HG03097 (cell line): ENCODE measurements at regions not wholly inside any gene's neighbourhood (a gene's known extent, or its start where the extent isn't known, plus 50 kb on each side); places are given as distances from the start of the nearest gene placed in this dataset.

Source experiments
- ATAC-seq: cut with Tn5 transposase; IDR thresholded peaks from one replicate; pipeline ENCODE4 v1.9.1; 2021; ENCODE audit not compliant: unreplicated experiment, low FRiP score

DNA sequence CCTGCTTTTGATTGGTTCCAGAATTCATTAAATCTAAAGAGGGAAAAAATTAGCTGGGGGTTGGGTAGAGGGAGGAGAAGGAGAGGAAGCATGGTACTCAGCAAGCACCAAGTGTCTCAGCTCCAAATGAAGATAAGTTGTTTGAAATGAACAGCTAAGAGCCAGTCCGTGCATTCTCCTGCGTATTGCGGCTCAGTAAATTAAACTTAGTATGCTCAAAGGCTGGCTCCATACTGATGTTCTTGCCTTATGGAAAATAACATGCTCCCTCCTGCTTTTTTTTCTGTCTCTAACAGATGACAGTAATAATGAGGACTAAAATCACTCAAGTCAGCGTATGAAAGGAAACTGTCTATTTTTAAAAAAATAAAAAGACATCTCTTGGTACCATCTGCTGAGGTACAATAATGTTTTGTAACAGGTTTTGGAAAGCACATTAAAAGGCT is 161.0 kb downstream of the SPATA31D1 start:
- no peak for ATAC-seq

GRCh38 chr9:82152181-82152580 is 163.6 kb downstream of the SPATA31D1 start:
- no peak for ATAC-seq

GRCh38 chr9:82153032-82153431 is 164.5 kb downstream of the SPATA31D1 start:
- ATAC-seq: no peak

DNA sequence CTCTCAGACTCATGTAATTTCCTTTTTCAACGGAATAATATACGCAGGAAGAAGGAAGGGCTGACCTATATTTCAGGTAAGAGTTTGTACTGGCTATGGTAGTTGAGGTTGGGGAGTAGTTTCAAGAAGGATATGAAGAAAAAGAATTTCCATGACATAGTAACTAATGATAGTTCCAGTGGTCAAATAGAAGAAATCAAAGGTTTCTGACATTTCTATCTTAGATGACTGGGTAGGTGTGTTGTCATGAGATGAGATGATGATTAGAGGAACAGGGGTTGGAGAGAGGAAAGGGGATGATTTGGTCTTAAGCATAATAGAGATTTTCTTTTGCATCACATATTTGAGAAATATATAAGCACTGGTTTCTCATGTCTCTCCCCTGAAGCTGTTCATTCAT is 166.0 kb downstream of the SPATA31D1 start:
- no peak for ATAC-seq

- ATAC-seq: no peak
These were observed 173.3 kb downstream of the SPATA31D1 start for GRCh38 chr9:82161876-82162275.

GRCh38 chr9:82164159-82164558 is 175.6 kb downstream of the SPATA31D1 start:
- ATAC-seq: no peak

- ATAC-seq: no peak
These were observed 178.7 kb downstream of the SPATA31D1 start for GRCh38 chr9:82167296-82167695.

GRCh38 chr9:82168585-82168984 is 180.0 kb downstream of the SPATA31D1 start:
- no peak for ATAC-seq

- no peak for ATAC-seq
These were observed 182.3 kb downstream of the SPATA31D1 start for GRCh38 chr9:82170866-82171265.

- no peak for ATAC-seq
These were observed 182.7 kb downstream of the SPATA31D1 start for GRCh38 chr9:82171271-82171670.

DNA sequence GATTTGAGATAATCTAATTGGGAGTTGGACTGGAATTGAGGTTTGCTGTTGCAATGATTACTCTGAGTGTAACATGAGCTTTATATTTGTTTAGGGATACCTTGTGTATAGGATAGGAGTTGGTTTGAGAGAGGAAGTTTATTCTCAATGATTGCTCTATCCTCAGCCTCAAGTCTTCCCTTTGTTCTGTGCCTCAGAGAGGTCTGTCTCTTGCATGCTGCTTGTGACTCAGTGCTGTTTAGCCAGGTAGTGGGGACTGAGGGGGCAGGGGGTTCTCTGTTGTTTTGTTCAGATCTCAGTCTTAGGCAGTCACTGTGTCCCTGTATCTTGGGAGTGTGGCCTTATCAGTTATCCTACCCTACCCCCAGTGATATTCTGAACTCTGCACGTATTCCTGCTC is 192.1 kb downstream of the SPATA31D1 start:
- ATAC-seq: no peak

GRCh38 chr9:82183181-82183860 is 194.7 kb downstream of the SPATA31D1 start:
- ATAC-seq: no peak

- peak; percentile 70 for ATAC-seq
These were observed 196.0 kb downstream of the SPATA31D1 start for GRCh38 chr9:82184524-82184923.

- ATAC-seq: no peak
These were observed 200.2 kb downstream of the SPATA31D1 start for GRCh38 chr9:82188817-82189216.

- no peak for ATAC-seq
These were observed 202.7 kb downstream of the SPATA31D1 start for GRCh38 chr9:82191082-82191770.

DNA sequence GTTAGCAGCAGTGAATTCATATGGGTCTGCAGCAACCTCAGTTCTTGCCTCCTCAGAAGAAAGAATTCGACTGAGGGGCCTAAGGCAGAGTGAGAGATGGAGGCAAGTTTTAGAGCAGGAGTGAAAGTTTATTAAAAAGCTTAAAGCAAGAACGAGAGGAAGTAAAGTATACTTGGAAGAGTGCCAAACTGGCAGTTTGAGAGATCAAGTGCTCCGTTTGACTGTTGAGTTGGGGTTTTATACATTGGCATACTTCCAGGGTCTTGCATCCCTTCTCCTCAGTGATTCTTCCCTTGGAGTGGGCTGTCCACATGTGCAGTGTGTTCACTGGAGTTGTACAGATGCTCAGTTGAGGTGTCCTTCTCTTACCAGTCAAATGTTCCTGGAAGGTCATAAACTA is 203.6 kb downstream of the SPATA31D1 start:
- no peak for ATAC-seq

DNA sequence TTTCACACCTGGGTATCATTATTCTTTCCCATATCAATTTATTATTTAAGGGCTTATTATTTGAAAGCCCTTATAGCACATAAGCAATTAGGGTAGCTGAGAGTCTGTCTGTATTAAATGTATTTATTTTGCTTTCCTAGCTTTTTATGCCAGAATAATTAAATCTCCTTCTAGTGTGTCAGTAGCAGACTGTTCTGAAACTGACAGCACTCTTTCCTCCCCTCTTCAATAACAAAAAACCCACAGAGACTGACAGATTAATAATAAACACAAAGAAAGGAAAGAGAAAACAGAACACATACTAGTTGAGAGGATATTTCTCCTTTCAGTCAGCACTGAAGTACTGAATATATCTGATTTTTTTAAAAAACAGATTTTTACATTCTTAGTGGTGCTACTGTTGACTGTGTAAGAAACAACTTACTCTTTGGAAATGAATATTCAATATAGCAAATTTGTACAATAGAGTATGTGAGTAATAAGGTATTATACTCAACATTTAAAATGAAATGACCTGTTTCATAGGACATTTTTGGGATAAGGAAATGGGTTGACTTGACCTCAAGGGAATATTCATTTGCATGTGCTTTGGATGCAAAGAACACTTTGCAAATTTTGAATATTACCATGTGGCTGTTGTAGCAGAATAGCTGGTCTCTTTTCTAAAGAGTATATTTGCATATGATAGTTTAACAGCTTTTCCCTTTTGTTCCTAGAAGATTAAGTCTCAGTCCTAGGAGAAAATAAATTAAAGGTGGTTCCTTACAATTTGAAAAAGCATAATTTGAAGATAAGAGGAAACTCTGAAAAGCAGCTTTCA is 208.3 kb downstream of the SPATA31D1 start:
- ATAC-seq: no peak

DNA sequence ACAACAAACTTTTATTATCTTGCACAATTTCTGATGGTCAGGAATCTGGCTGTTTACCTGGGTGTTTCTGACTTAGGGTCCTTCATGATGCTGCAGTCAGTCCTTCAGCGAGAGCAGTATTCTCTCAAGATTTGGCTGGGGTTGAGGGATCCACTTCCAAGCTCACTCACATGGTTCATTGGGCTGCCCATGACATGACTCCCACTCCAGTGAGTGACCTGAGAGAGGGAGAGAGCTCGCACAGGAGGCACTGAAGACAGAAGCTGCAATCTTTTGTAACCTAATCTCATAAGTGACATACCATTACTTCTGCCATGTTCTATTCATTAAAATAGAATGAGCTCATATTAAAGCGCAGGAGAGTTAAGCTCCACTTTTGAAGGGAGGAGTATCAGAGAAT is 212.6 kb downstream of the SPATA31D1 start:
- no peak for ATAC-seq

DNA sequence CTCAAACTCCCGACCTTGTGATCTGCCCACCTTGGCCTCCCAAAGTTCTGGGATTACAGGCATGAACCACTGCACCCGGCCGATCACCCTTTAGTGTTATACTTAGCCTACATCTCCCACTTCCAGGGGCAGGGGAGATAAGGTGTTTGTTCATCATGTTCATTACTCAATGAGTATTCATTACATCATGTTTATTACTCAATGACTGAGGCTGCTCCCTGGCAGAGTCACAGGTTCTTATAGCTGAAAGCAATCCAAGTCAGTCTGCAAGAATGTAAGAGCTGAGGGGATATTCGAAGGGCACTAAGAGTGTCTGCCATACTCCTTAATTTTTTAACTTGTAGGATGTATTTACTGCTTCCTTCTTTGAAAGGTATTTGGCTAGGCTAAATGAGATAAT is 214.2 kb downstream of the SPATA31D1 start:
- ATAC-seq: no peak

DNA sequence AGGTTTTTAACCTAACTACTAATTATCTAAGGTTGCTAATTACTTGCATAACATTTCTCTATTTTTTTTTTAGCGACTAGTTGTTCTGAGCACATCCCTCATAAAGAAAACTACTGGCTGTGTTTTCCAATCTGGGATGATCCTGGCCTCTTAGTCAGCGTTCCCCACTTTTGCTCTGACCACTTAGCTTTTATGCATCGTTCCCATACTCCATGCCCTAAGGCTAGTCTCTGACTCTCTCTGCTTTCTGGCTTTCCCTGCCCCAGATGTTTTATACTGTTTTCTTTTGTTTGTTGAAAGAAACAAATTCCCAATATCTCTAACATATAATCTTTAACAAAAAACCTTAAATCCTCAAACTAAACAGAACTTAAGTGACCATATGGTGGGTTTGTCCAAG is 217.9 kb downstream of the SPATA31D1 start:
- no peak for ATAC-seq

DNA sequence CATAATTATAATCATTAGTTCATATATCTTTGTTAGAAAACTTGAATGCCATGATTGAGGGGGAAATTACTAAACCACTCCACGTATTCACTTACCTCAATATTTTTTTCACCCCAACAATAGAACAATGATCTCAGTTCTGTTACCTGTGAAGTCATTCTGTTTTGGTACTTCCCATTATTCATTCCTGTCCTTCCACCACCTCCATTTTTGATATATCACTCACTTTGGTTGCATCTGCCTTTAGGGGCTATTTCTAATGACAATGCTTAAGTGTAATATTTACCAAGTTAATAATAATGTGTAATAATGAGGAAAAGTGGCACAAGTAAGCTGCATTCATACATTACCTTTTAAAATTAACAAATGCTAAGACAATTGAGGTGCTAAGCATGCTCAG is 218.4 kb downstream of the SPATA31D1 start:
- no peak for ATAC-seq
